ENCODE measurements at regions not wholly inside any gene's neighbourhood (a gene's known extent, or its start where the extent isn't known, plus 50 kb on each side); places are given as distances from the start of the nearest gene placed in this dataset.

DNA sequence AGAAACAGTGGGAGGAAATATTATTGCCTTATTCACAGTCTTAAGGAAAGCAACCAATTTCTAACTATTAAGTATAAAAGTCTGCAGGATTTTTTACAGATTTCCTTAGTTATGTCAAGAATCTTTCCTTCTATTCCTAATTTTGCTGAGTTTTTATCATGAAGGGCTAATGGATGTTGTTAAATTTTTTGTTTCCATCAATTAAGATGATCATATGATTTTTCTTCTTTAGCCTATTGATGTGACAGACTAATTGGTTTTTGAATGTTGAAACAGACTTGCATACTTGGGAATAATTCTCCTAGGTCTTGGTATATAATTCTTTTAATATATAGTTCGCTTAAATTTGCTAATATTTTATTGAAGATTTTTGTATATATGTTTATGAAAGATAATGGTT is 569.1 kb upstream of the KCND2 start (continued):
- TF ChIP-seq, protein P1, sequence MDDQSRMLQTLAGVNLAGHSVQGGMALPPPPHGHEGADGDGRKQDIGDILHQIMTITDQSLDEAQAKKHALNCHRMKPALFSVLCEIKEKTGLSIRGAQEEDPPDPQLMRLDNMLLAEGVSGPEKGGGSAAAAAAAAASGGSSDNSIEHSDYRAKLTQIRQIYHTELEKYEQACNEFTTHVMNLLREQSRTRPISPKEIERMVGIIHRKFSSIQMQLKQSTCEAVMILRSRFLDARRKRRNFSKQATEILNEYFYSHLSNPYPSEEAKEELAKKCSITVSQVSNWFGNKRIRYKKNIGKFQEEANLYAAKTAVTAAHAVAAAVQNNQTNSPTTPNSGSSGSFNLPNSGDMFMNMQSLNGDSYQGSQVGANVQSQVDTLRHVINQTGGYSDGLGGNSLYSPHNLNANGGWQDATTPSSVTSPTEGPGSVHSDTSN (IDR thresholded peaks at IDR 0.05): no peak
- TF ChIP-seq HOXA7 (CRISPR knock-in tag; IDR thresholded peaks at IDR 0.05): no peak
- no peak for TF ChIP-seq ZSCAN20 (CRISPR knock-in tag; IDR thresholded peaks at IDR 0.05)
- no peak for TF ChIP-seq ATOH8 (CRISPR knock-in tag; IDR thresholded peaks at IDR 0.05; ENCODE audit: low read depth)
- TF ChIP-seq USF2 (IDR thresholded peaks at IDR 0.05): no peak
- no peak for TF ChIP-seq ZNF302 (CRISPR knock-in tag; IDR thresholded peaks at IDR 0.05)
- TF ChIP-seq EP300 (IDR thresholded peaks at IDR 0.05): no peak
- no peak for TF ChIP-seq TP53 (CRISPR knock-in tag; IDR thresholded peaks at IDR 0.05)
- no peak for TF ChIP-seq SREBF2 (IDR thresholded peaks at IDR 0.05)

DNA sequence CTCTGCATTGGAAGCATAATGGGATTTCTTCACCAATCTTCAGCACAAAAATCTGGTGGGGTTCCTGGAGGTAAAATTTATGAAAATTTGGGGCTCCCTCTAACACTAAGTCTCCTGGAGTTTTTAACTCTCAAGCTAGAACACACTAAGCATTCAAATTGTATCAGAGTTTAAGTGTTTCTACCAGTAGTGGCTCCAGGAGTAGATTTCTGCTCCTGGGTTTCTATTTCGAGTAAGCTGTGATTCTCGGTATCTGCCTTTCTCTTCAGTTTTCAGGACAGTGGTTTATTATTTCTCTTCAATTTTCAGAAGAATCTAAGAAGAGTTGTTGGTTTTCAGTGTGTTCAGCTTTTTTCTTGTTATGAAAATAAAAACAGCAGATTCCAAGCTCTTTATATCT is 566.4 kb upstream of the KCND2 start:
- ATAC-seq: no peak
- Histone ChIP-seq H3K4me2 (no peak overlapping the region), H3K4me1 (no peaks in the 10 kb centered on the region), H3K9me3 (no peaks in the 10 kb centered on the region), H3K27ac (no peak overlapping the region), H3K4me3 (no peak overlapping the region)
- TF ChIP-seq POLR2A (IDR thresholded peaks at IDR 0.05; ENCODE audit: low read length) (no peak), RARB (CRISPR knock-in tag; IDR thresholded peaks at IDR 0.05) (no peak), GATA3 (IDR thresholded peaks at IDR 0.05; ENCODE audit: borderline replicate concordance) (no peak), CBX2 (IDR thresholded peaks at IDR 0.05; ENCODE audit: borderline replicate concordance, low read depth) (no peak), HOXB5 (CRISPR knock-in tag; IDR thresholded peaks at IDR 0.05) (no peak), CBX8 (IDR thresholded peaks at IDR 0.05) (no peak), RAD21 (conservative IDR thresholded peaks at IDR 0.05 in 1 of 2, IDR thresholded peaks at IDR 0.05 in 1 of 2) (no peak), EHF (CRISPR knock-in tag; IDR thresholded peaks at IDR 0.05) (no peak), KDM5A (IDR thresholded peaks at IDR 0.05) (no peak)
- ChIA-PET CTCF (no interaction called here), POLR2A (no interaction called here)
- no peak for FAIRE-seq
- DNase-seq (ENCODE audit: low read depth in 1 of 2, low spot score in 1 of 2): no peak
- 5% methylated on average over 2 of the region's 2 CpGs for WGBS (ENCODE audit: missing lambda C conversion rate)

GRCh38 chr7:119708891-119709290 is 564.1 kb upstream of the KCND2 start:
- no peak overlapping the region for H3K4me2 ChIP-seq
- ATAC-seq (no peak), DNase-seq (ENCODE audit: low read depth in 1 of 2, low spot score in 1 of 2) (no peak), FAIRE-seq (no peak)
- no peaks in the 10 kb centered on the region for H3K4me1 ChIP-seq
- no peaks in the 10 kb centered on the region for H3K9me3 ChIP-seq
- H3K27ac ChIP-seq: no peak overlapping the region
- WGBS (ENCODE audit: missing lambda C conversion rate): 2% methylated on average over 3 of the region's 3 CpGs
- no peak overlapping the region for H3K4me3 ChIP-seq
- no peak for TF ChIP-seq HDAC2 (IDR thresholded peaks at IDR 0.05)
- no peak for TF ChIP-seq TFCP2L1 (CRISPR knock-in tag; IDR thresholded peaks at IDR 0.05)
- TF ChIP-seq, protein P2, sequence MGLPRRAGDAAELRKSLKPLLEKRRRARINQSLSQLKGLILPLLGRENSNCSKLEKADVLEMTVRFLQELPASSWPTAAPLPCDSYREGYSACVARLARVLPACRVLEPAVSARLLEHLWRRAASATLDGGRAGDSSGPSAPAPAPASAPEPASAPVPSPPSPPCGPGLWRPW (IDR thresholded peaks at IDR 0.05): no peak
- TF ChIP-seq CHD4 (IDR thresholded peaks at IDR 0.05; ENCODE audit: borderline replicate concordance): no peak
- ChIA-PET CTCF (no interaction called here), POLR2A (no interaction called here)

GRCh38 chr7:119711104-119711503 is 561.9 kb upstream of the KCND2 start:
- CTCF ChIA-PET: no interaction called here

More at GRCh38 chr7:119711104-119711503, 561.9 kb upstream of the KCND2 start:
- no peaks in the 10 kb centered on the region for H3K9me3 ChIP-seq
- ATAC-seq (no peak), FAIRE-seq (no peak), DNase-seq (ENCODE audit: low read depth in 1 of 2, low spot score in 1 of 2) (no peak)
- TF ChIP-seq NPAS2 (CRISPR knock-in tag; IDR thresholded peaks at IDR 0.05; ENCODE audit: borderline replicate concordance) (no peak), ESRRA (IDR thresholded peaks at IDR 0.05; ENCODE audit: borderline replicate concordance, low read length) (no peak), HOXB5 (CRISPR knock-in tag; IDR thresholded peaks at IDR 0.05) (no peak)
- POLR2A ChIA-PET: no interaction called here
- H3K4me3 ChIP-seq: no peak overlapping the region
- no peak overlapping the region for H3K4me2 ChIP-seq
- H3K27ac ChIP-seq: no peak overlapping the region
- H3K4me1 ChIP-seq: no peaks in the 10 kb centered on the region
- WGBS (ENCODE audit: missing lambda C conversion rate): 5% methylated on average over 3 of the region's 3 CpGs
